ENCODE measurements at regions not wholly inside any gene's neighbourhood (a gene's known extent, or its start where the extent isn't known, plus 50 kb on each side); places are given as distances from the start of the nearest gene placed in this dataset.

GRCh38 chr14:87097015-87097414, 896.0 kb downstream of the GALC start:
- FAIRE-seq (no peak), DNase-seq (ENCODE audit: insufficient read length, low spot score) (no peak)
- TF ChIP-seq POLR2A (IDR thresholded peaks at IDR 0.05; ENCODE audit: low read depth, low read length), result no peak

GRCh38 chr14:87094913-87095312, 898.1 kb downstream of the GALC start:
- no peak for TF ChIP-seq POLR2A (IDR thresholded peaks at IDR 0.05; ENCODE audit: low read depth, low read length)
- FAIRE-seq (no peak), DNase-seq (ENCODE audit: insufficient read length, low spot score) (no peak)

- DNase-seq (ENCODE audit: insufficient read length, low spot score), result no peak
- TF ChIP-seq POLR2A (IDR thresholded peaks at IDR 0.05; ENCODE audit: low read depth, low read length), result no peak
Observed at GRCh38 chr14:87088588-87088987, 904.4 kb downstream of the GALC start.

GRCh38 chr14:87087881-87088280, 905.1 kb downstream of the GALC start:
- DNase-seq (ENCODE audit: insufficient read length, low spot score) (no peak), FAIRE-seq (no peak)
- no peak for TF ChIP-seq POLR2A (IDR thresholded peaks at IDR 0.05; ENCODE audit: low read depth, low read length)

More at GRCh38 chr14:87088588-87088987, 904.4 kb downstream of the GALC start:
- FAIRE-seq, result no peak

- no peak for DNase-seq (ENCODE audit: insufficient read length, low spot score)
- FAIRE-seq, result no peak
- TF ChIP-seq POLR2A (IDR thresholded peaks at IDR 0.05; ENCODE audit: low read depth, low read length), result no peak
Observed at GRCh38 chr14:87084908-87085307, 908.1 kb downstream of the GALC start.

- FAIRE-seq (no peak), DNase-seq (ENCODE audit: insufficient read length, low spot score) (no peak)
- TF ChIP-seq POLR2A (IDR thresholded peaks at IDR 0.05; ENCODE audit: low read depth, low read length), result no peak
Observed at GRCh38 chr14:87082917-87083316, 910.1 kb downstream of the GALC start.

GRCh38 chr14:87081004-87081403, 912.0 kb downstream of the GALC start:
- FAIRE-seq (no peak), DNase-seq (ENCODE audit: insufficient read length, low spot score) (no peak)
- TF ChIP-seq POLR2A (IDR thresholded peaks at IDR 0.05; ENCODE audit: low read depth, low read length), result no peak

- no peak for DNase-seq (ENCODE audit: insufficient read length, low spot score)
- no peak for TF ChIP-seq POLR2A (IDR thresholded peaks at IDR 0.05; ENCODE audit: low read depth, low read length)
- no peak for FAIRE-seq
Observed at GRCh38 chr14:87080146-87080545, 912.8 kb downstream of the GALC start.

- FAIRE-seq, result no peak
- TF ChIP-seq POLR2A (IDR thresholded peaks at IDR 0.05; ENCODE audit: low read depth, low read length), result no peak
- DNase-seq (ENCODE audit: insufficient read length, low spot score), result no peak
Observed at GRCh38 chr14:87079416-87079815, 913.6 kb downstream of the GALC start.

GRCh38 chr14:87076922-87077321, 916.1 kb downstream of the GALC start:
- FAIRE-seq, result no peak
- no peak for DNase-seq (ENCODE audit: insufficient read length, low spot score)
- TF ChIP-seq POLR2A (IDR thresholded peaks at IDR 0.05; ENCODE audit: low read depth, low read length), result no peak

- no peak for TF ChIP-seq POLR2A (IDR thresholded peaks at IDR 0.05; ENCODE audit: low read depth, low read length)
- FAIRE-seq (no peak), DNase-seq (ENCODE audit: insufficient read length, low spot score) (no peak)
Observed at GRCh38 chr14:87076146-87076545, 916.8 kb downstream of the GALC start.

GRCh38 chr14:87073880-87074570, 919.0 kb downstream of the GALC start:
- TF ChIP-seq POLR2A (IDR thresholded peaks at IDR 0.05; ENCODE audit: low read depth, low read length), result no peak
- no peak for DNase-seq (ENCODE audit: insufficient read length, low spot score)
- no peak for FAIRE-seq

- FAIRE-seq, result no peak
- TF ChIP-seq POLR2A (IDR thresholded peaks at IDR 0.05; ENCODE audit: low read depth, low read length), result no peak
- no peak for DNase-seq (ENCODE audit: insufficient read length, low spot score)
Observed at GRCh38 chr14:87067591-87067990, 925.4 kb downstream of the GALC start.

- DNase-seq (ENCODE audit: insufficient read length, low spot score) (no peak), FAIRE-seq (no peak)
- TF ChIP-seq POLR2A (IDR thresholded peaks at IDR 0.05; ENCODE audit: low read depth, low read length), result no peak
Observed at GRCh38 chr14:87067061-87067460, 925.9 kb downstream of the GALC start.

- no peak for TF ChIP-seq POLR2A (IDR thresholded peaks at IDR 0.05; ENCODE audit: low read depth, low read length)
- FAIRE-seq (no peak), DNase-seq (ENCODE audit: insufficient read length, low spot score) (no peak)
Observed at GRCh38 chr14:87066221-87066817, 926.7 kb downstream of the GALC start.
